ENCODE measurements at regions not wholly inside any gene's neighbourhood (a gene's known extent, or its start where the extent isn't known, plus 50 kb on each side); places are given as distances from the start of the nearest gene placed in this dataset.

DNA sequence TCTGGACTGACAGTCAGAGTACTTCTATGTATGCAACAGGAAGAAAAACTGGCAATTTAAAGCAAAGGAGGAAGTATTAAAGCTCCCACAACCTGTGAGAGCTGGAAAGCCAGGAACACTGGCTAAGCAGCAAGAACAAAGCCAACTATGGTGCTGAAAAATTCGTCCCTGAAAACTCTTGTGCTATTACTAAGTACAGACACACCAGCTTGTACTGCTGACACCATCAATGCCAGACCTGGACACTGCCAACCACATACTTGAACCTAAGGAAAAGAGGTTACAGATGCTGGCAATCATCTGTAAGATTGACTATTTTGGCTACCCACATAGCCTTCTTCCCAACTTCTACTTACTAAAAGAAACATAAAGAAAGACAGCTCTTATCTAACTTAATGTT is 1110.6 kb downstream of the SORCS3 start:
- TF ChIP-seq, protein P1, sequence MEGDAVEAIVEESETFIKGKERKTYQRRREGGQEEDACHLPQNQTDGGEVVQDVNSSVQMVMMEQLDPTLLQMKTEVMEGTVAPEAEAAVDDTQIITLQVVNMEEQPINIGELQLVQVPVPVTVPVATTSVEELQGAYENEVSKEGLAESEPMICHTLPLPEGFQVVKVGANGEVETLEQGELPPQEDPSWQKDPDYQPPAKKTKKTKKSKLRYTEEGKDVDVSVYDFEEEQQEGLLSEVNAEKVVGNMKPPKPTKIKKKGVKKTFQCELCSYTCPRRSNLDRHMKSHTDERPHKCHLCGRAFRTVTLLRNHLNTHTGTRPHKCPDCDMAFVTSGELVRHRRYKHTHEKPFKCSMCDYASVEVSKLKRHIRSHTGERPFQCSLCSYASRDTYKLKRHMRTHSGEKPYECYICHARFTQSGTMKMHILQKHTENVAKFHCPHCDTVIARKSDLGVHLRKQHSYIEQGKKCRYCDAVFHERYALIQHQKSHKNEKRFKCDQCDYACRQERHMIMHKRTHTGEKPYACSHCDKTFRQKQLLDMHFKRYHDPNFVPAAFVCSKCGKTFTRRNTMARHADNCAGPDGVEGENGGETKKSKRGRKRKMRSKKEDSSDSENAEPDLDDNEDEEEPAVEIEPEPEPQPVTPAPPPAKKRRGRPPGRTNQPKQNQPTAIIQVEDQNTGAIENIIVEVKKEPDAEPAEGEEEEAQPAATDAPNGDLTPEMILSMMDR (IDR thresholded peaks at IDR 0.05; ENCODE audit: low read depth, low read length, poor library complexity, severe bottlenecking) = no peak
- TF ChIP-seq EZH2phosphoT487 (IDR thresholded peaks at IDR 0.05; ENCODE audit: borderline replicate concordance, low read length) = no peak
